Endothelial cell of umbilical vein (primary cell): ENCODE measurements at regions not wholly inside any gene's neighbourhood (a gene's known extent, or its start where the extent isn't known, plus 50 kb on each side); places are given as distances from the start of the nearest gene placed in this dataset.

Experiments
- BruUV-seq: library from RNA; stranded (reverse); fragments of 400-500 nt; replicated peaks from 2 replicates; lab custom pipeline; 2021; lab: Mats Ljungman, UMichigan
- CTCF ChIA-PET: fragments of 300-600, 350-600 bp; sonication (Branson Sonifier 250); formaldehyde crosslinking; loops from one replicate; lab custom pipeline; 2021; ENCODE audit warnings: antibody characterized with exemption, inconsistent platforms; lab: Charles Lee
- POLR2A ChIA-PET: fragments of 300-600, 350-600 bp; sonication (Branson Sonifier 250); formaldehyde crosslinking; loops from one replicate; lab custom pipeline; 2021; ENCODE audit warnings: antibody characterized with exemption, inconsistent platforms; lab: Charles Lee
- DNase-seq: peaks from one replicate; pipeline ENCODE4 v3.0.0-alpha.2; 2011; ENCODE audit warnings: low read depth, low spot score
- FAIRE-seq: peaks from 2 replicates; lab custom pipeline; 2011; peaks lifted over from hg19 to GRCh38; lab: Jason Lieb, UNC
- H2AFZ ChIP-seq: 2 replicates; pipeline ENCODE4 v1.6.0; 2012; ENCODE audit warnings: low read depth, low read length, control low read depth, inconsistent platforms
- H3K27ac ChIP-seq: 2 replicates; pipeline ENCODE4 v1.5.1; 2011; ENCODE audit warnings: low read depth, mild to moderate bottlenecking, control low read depth, low read length, moderate library complexity; ENCODE audit not compliant: insufficient read depth
- H3K27me3 ChIP-seq, 2 experiments: 2 replicates each; pipeline versions ENCODE4 v1.6.0 to v1.6.1; 2011; ENCODE audit warnings: low read length in 2 of 2, mixed read lengths in 1 of 2; ENCODE audit not compliant: control insufficient read depth in 2 of 2, insufficient read depth in 2 of 2
- H3K36me3 ChIP-seq, 2 experiments: 2 replicates in 1 of 2; 3 replicates in 1 of 2; pipeline ENCODE4 v1.5.1; 2011; ENCODE audit warnings: low read length in 2 of 2, mild to moderate bottlenecking in 1 of 2, moderate library complexity in 1 of 2; ENCODE audit not compliant: control insufficient read depth in 2 of 2, insufficient read depth in 2 of 2; ENCODE audit errors: extremely low read depth in 1 of 2
- H3K4me1 ChIP-seq: 3 replicates; pipeline ENCODE4 v1.5.1; 2011; ENCODE audit warnings: mild to moderate bottlenecking, low read length; ENCODE audit not compliant: control insufficient read depth, insufficient read depth; ENCODE audit errors: extremely low read depth
- H3K4me2 ChIP-seq: 2 replicates; pipeline ENCODE4 v1.6.1; 2011; ENCODE audit warnings: low read length, control low read depth, mixed read lengths; ENCODE audit not compliant: insufficient read depth
- H3K4me3 ChIP-seq, 3 experiments: fragments of 200-600 bp in 1 of 3; sonication (generic), shearing (Covaris generic) in 1 of 3; replicated peaks in 1 of 3; 2 replicates each; pipeline ENCODE4 v1.5.1; 2011 to 2016; ENCODE audit warnings: control low read depth in 3 of 3, low read length in 3 of 3, mild to moderate bottlenecking in 2 of 3, inconsistent platforms in 1 of 3, low read depth in 1 of 3, moderate library complexity in 1 of 3; ENCODE audit not compliant: insufficient read depth in 1 of 3
- H3K79me2 ChIP-seq: 2 replicates; pipeline ENCODE4 v1.6.0; 2012; ENCODE audit warnings: low read length, inconsistent platforms; ENCODE audit not compliant: control insufficient read depth, insufficient read depth
- H3K9ac ChIP-seq: replicated peaks from 2 replicates; pipeline ENCODE3; 2011; ENCODE audit warnings: low read length, control low read depth; ENCODE audit not compliant: insufficient read depth; ENCODE audit errors: extremely low read depth
- H3K9me1 ChIP-seq: replicated peaks from 3 replicates; pipeline ENCODE4 v1.6.0; 2011; ENCODE audit warnings: mild to moderate bottlenecking, low read length; ENCODE audit not compliant: control insufficient read depth, insufficient read depth; ENCODE audit errors: extremely low read depth
- H3K9me3 ChIP-seq: replicated peaks from 2 replicates; pipeline ENCODE4 v1.5.1; 2012; ENCODE audit warnings: low read length, inconsistent platforms; ENCODE audit not compliant: control insufficient read depth, insufficient read depth
- H4K20me1 ChIP-seq: replicated peaks from 2 replicates; pipeline ENCODE3; 2011; ENCODE audit warnings: mild to moderate bottlenecking, low read length; ENCODE audit not compliant: control insufficient read depth, insufficient read depth; ENCODE audit errors: extremely low read depth
- EZH2 ChIP-seq: IDR thresholded peaks from 2 replicates; pipeline ENCODE4 v1.6.1; 2012; ENCODE audit warnings: borderline replicate concordance, low read depth, mild to moderate bottlenecking, moderate library complexity, low read length, inconsistent platforms; ENCODE audit not compliant: severe bottlenecking
- FOS ChIP-seq: IDR thresholded peaks from 2 replicates; pipeline ENCODE4 v1.6.1; 2011; ENCODE audit warnings: mild to moderate bottlenecking, low read length, moderate library complexity, borderline replicate concordance; ENCODE audit not compliant: insufficient read depth
- GATA2 ChIP-seq: IDR thresholded peaks from 2 replicates; pipeline ENCODE4 v1.7.0; 2011; ENCODE audit warnings: low read depth, mild to moderate bottlenecking, moderate library complexity, mixed read lengths, low read length; ENCODE audit not compliant: insufficient read length, insufficient read depth
- JUN ChIP-seq: IDR thresholded peaks from 2 replicates; pipeline ENCODE4 v1.6.1; 2011; ENCODE audit warnings: borderline replicate concordance, low read depth; ENCODE audit not compliant: insufficient read length, insufficient read depth
- MYC ChIP-seq: IDR thresholded peaks from one replicate; pipeline ENCODE4 v1.6.1; 2011; ENCODE audit warnings: mild to moderate bottlenecking, low read depth, low read length
- POLR2A ChIP-seq: IDR thresholded peaks from 2 replicates; pipeline ENCODE4 v1.6.1; 2012; ENCODE audit warnings: low read depth, mild to moderate bottlenecking, control low read depth, low read length
- POLR2AphosphoS5 ChIP-seq: IDR thresholded peaks from 2 replicates; pipeline ENCODE4 v1.6.1; 2012; ENCODE audit warnings: low read depth, mild to moderate bottlenecking, control low read depth, low read length, moderate library complexity; ENCODE audit not compliant: insufficient read depth
- dilution Hi-C: fragments of 300-500 bp; cut with MboI; formaldehyde crosslinking; loops from one replicate; pipeline ENCODE4 v1.15.0; 2019; ENCODE audit warnings: low sequenced_read_pairs; ENCODE audit not compliant: extremely low pct_ligation_motif_present
- intact Hi-C: fragments of 100-400 bp; cut with micrococcal nuclease; formaldehyde crosslinking; loops from one replicate; pipeline ENCODE4 v1.10.0; 2022
- TF ChIP-seq, protein P1 (sequence below), 2 donors: IDR thresholded peaks; 1 replicate in 1 of 2; 2 replicates in 1 of 2; pipeline ENCODE4 v1.5.1; 2011; ENCODE audit warnings: low read length in 2 of 2, mild to moderate bottlenecking in 2 of 2, moderate library complexity in 2 of 2, control low read depth in 1 of 2, inconsistent platforms in 1 of 2, low read depth in 1 of 2; ENCODE audit not compliant: insufficient read depth in 1 of 2; ENCODE audit errors: extremely low read depth in 1 of 2
- TF ChIP-seq, protein P2 (sequence below): IDR thresholded peaks from 2 replicates; pipeline ENCODE4 v1.6.1; 2011; ENCODE audit not compliant: insufficient read depth, insufficient read length

DNA sequence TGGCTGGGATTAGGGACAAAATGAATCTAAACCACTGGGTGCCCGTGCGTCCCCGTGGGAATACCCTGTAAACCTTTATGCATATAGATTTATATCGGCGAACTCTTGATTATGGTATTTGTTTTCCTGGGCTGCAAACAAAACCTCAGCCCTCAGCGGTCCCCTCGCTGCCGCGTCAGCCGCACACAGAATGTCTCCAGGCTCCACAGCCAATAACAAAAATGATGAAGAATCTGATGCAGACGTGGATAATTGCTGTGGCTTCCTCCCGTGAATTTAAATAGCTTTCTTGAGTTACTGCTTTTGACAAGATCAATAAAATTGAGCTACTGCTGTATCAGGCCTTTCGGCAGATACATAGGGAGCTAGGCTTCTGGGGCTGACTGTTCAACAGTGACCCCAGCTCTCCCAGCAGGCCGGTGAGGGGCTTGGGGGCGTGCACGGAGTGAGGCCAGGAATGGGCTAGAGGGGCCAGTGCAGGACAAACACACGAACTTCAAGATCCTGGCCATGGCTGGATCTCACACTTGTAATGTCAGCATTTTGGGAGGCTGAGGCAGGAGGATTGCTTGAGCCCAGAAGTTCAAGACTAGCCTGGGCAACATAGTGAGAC, 125.8 kb upstream of the NCOR2 start:
- no TSS peak for BruUV-seq
- no peak for FAIRE-seq
- POLR2A ChIA-PET = no interaction called here
- Histone ChIP-seq H3K9me3 (no peaks in the 10 kb centered on the region), H3K9me1 (no peaks in the 10 kb centered on the region), H3K4me3 (no peak overlapping the region), H3K9ac (no peak overlapping the region), H4K20me1 (no peaks in the 10 kb centered on the region), H3K79me2 (no peaks in the 10 kb centered on the region), H3K27ac (no peak overlapping the region), H2AFZ (no peak overlapping the region), H3K4me2 (no peak overlapping the region), H3K27me3 (no peaks in the 10 kb centered on the region), H3K36me3 (no peaks in the 10 kb centered on the region), H3K4me1 (peaks cover 20% of the 10 kb centered on the region)
- CTCF ChIA-PET = interaction anchor here (1.1 to 3.0 kb wide), 2 partner anchors 11 to 122 kb away, joined by 3 to 11 read pairs; no protein-coding TSS in a partner anchor
- dilution Hi-C loops = loop anchor here (25.0 kb wide), 1 partner anchor 131 kb away; the partner anchor contains the start of gene NCOR2
- intact Hi-C loops = no loop called here
- DNase-seq = no peak
- no peak for TF ChIP-seq POLR2AphosphoS5
- TF ChIP-seq, protein P1, sequence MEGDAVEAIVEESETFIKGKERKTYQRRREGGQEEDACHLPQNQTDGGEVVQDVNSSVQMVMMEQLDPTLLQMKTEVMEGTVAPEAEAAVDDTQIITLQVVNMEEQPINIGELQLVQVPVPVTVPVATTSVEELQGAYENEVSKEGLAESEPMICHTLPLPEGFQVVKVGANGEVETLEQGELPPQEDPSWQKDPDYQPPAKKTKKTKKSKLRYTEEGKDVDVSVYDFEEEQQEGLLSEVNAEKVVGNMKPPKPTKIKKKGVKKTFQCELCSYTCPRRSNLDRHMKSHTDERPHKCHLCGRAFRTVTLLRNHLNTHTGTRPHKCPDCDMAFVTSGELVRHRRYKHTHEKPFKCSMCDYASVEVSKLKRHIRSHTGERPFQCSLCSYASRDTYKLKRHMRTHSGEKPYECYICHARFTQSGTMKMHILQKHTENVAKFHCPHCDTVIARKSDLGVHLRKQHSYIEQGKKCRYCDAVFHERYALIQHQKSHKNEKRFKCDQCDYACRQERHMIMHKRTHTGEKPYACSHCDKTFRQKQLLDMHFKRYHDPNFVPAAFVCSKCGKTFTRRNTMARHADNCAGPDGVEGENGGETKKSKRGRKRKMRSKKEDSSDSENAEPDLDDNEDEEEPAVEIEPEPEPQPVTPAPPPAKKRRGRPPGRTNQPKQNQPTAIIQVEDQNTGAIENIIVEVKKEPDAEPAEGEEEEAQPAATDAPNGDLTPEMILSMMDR (IDR thresholded peaks at IDR 0.05; ENCODE audit: extremely low read depth in 1 of 2, insufficient read depth in 1 of 2, low read depth in 1 of 2, low read length in 2 of 2) = no peak
- TF ChIP-seq, protein P2, sequence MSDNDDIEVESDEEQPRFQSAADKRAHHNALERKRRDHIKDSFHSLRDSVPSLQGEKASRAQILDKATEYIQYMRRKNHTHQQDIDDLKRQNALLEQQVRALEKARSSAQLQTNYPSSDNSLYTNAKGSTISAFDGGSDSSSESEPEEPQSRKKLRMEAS = no peak
- TF ChIP-seq POLR2A = no peak
- no peak for TF ChIP-seq MYC
- TF ChIP-seq GATA2 = no peak
- TF ChIP-seq FOS = no peak
- TF ChIP-seq EZH2 = no peak
- TF ChIP-seq JUN = no peak
